Smooth muscle cell (in vitro differentiated cells): ENCODE measurements at regions not wholly inside any gene's neighbourhood (a gene's known extent, or its start where the extent isn't known, plus 50 kb on each side); places are given as distances from the start of the nearest gene placed in this dataset.

ENCODE experiments used
- DNase-seq: peaks from one replicate; lab custom pipeline; 2025; ENCODE audit not compliant: unreplicated experiment; lab: John Stamatoyannopoulos, UW
- H2AFZ ChIP-seq: fragments of 200-600 bp; sonication (generic); 2 replicates; pipeline ENCODE4 v1.6.0; 2016; ENCODE audit warnings: antibody characterized with exemption, low read depth, mild to moderate bottlenecking
- H3F3A ChIP-seq: fragments of 200-600 bp; sonication (generic); 2 replicates; pipeline ENCODE4 v1.6.0; 2017; ENCODE audit warnings: antibody characterized with exemption, low read depth
- H3K27ac ChIP-seq: fragments of 200-600 bp; sonication (generic); 2 replicates; pipeline ENCODE4 v1.5.1; 2016; ENCODE audit warnings: low read depth, mild to moderate bottlenecking
- H3K27me3 ChIP-seq: fragments of 200-600 bp; sonication (generic); 2 replicates; pipeline ENCODE4 v1.6.1; 2016; ENCODE audit warnings: low read depth, mild to moderate bottlenecking
- H3K36me3 ChIP-seq: fragments of 200-600 bp; sonication (generic); 2 replicates; pipeline ENCODE4 v1.5.1; 2016; ENCODE audit warnings: low read depth
- H3K4me1 ChIP-seq: fragments of 200-600 bp; sonication (generic); 2 replicates; pipeline ENCODE4 v1.5.1; 2016; ENCODE audit warnings: low read depth
- H3K4me2 ChIP-seq: fragments of 200-600 bp; sonication (generic); 2 replicates; pipeline ENCODE4 v1.6.0; 2016; ENCODE audit warnings: mild to moderate bottlenecking
- H3K4me3 ChIP-seq: fragments of 200-600 bp; sonication (generic); 2 replicates; pipeline ENCODE4 v1.5.1; 2016; ENCODE audit warnings: mild to moderate bottlenecking
- H3K79me2 ChIP-seq: fragments of 200-600 bp; sonication (generic); 2 replicates; pipeline ENCODE4 v1.6.0; 2016; ENCODE audit warnings: low read depth, mild to moderate bottlenecking
- H3K9ac ChIP-seq: fragments of 200-600 bp; sonication (generic); 2 replicates; pipeline ENCODE4 v1.6.0; 2016; ENCODE audit warnings: low read depth
- H3K9me3 ChIP-seq: fragments of 200-600 bp; sonication (generic); replicated peaks from 2 replicates; pipeline ENCODE4 v1.5.1; 2016; ENCODE audit warnings: low read depth
- H4K20me1 ChIP-seq: fragments of 200-600 bp; sonication (generic); 2 replicates; pipeline ENCODE4 v1.6.0; 2016; ENCODE audit warnings: low read depth
- WGBS: methylation state at CpG from one replicate; pipeline ENCODE4 v1.1.7; 2016; ENCODE audit warnings: low lambda C conversion rate; 5-methylcytosine and 5-hydroxymethylcytosine counted together
- TF ChIP-seq, protein P1 (sequence below): fragments of 200-600 bp; sonication (generic); IDR thresholded peaks from 2 replicates; pipeline ENCODE4 v1.5.1; 2017; ENCODE audit warnings: borderline replicate concordance, mild to moderate bottlenecking, antibody characterized with exemption; ENCODE audit not compliant: insufficient read depth, poor library complexity, severe bottlenecking

DNA sequence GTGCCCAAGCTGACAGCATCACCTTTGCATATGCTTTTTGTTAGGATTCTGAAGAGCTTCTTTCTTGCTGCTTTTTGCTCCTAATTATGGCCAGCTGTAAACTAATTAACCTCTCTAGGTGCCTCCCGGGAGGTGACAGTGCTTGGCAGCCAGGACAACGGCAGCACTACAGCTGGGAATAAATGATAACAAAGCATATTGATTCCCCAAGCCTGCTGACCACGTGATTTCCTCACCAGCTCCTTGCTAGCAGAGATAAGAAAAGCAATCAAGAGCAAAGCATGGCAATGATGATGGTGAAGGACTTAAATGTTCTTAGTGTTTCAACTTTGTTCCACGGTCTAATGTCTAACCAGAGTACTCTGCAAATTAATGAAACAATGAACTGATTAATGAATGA lies 1074.4 kb upstream of the GYPC start:
- H3K9ac ChIP-seq: no peak overlapping the region
- no peaks in the 10 kb centered on the region for H3K4me1 ChIP-seq
- H3F3A ChIP-seq: no peaks in the 10 kb centered on the region
- H3K4me3 ChIP-seq: no peak overlapping the region
- H3K79me2 ChIP-seq: no peaks in the 10 kb centered on the region
- H3K27ac ChIP-seq: no peak overlapping the region
- no peak for DNase-seq
- no peak overlapping the region for H3K4me2 ChIP-seq
- H3K9me3 ChIP-seq: no peaks in the 10 kb centered on the region
- H4K20me1 ChIP-seq: no peaks in the 10 kb centered on the region
- TF ChIP-seq, protein P1, sequence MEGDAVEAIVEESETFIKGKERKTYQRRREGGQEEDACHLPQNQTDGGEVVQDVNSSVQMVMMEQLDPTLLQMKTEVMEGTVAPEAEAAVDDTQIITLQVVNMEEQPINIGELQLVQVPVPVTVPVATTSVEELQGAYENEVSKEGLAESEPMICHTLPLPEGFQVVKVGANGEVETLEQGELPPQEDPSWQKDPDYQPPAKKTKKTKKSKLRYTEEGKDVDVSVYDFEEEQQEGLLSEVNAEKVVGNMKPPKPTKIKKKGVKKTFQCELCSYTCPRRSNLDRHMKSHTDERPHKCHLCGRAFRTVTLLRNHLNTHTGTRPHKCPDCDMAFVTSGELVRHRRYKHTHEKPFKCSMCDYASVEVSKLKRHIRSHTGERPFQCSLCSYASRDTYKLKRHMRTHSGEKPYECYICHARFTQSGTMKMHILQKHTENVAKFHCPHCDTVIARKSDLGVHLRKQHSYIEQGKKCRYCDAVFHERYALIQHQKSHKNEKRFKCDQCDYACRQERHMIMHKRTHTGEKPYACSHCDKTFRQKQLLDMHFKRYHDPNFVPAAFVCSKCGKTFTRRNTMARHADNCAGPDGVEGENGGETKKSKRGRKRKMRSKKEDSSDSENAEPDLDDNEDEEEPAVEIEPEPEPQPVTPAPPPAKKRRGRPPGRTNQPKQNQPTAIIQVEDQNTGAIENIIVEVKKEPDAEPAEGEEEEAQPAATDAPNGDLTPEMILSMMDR: no peak
- no peaks in the 10 kb centered on the region for H3K36me3 ChIP-seq
- WGBS: 58% methylated on average over 4 of the region's 4 CpGs
- no peak overlapping the region for H2AFZ ChIP-seq
- no peaks in the 10 kb centered on the region for H3K27me3 ChIP-seq

DNA sequence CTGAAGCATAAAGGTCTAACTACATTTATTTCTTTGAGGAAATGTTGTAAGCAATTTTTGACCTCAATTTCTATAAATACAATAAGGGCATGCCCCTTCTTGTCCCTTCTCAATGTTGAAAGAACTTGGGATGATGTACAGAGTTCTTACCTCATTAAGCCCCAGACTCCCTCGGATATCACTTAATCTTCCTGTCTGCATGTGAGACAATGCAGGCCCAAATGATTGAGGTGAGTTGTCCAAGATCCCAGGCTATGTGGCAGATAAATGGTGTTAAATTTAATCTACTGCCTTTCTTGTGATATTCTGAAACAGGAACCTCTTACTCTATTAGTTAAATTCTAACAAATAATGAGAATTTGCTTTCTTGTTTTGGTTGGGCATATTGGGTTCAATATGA lies 1073.4 kb upstream of the GYPC start:
- H3K9me3 ChIP-seq: no peaks in the 10 kb centered on the region
- no peaks in the 10 kb centered on the region for H3K27me3 ChIP-seq
- no peak overlapping the region for H3K9ac ChIP-seq
- 40% methylated on average over 1 of the region's 1 CpG for WGBS
- H3K4me2 ChIP-seq: no peak overlapping the region
- H3K4me1 ChIP-seq: no peaks in the 10 kb centered on the region
- DNase-seq: no peak
- no peaks in the 10 kb centered on the region for H3K36me3 ChIP-seq
- H3K79me2 ChIP-seq: no peaks in the 10 kb centered on the region
- TF ChIP-seq, protein P1: no peak
- no peak overlapping the region for H3K27ac ChIP-seq
- no peak overlapping the region for H3K4me3 ChIP-seq
- no peaks in the 10 kb centered on the region for H3F3A ChIP-seq
- H4K20me1 ChIP-seq: no peaks in the 10 kb centered on the region
- no peak overlapping the region for H2AFZ ChIP-seq

GRCh38 chr2:125584732-125585131 lies 1071.2 kb upstream of the GYPC start:
- DNase-seq: no peak
- WGBS: 89% methylated on average over 1 of the region's 1 CpG
- H3K79me2 ChIP-seq: no peaks in the 10 kb centered on the region
- H3K4me1 ChIP-seq: no peaks in the 10 kb centered on the region
- no peak overlapping the region for H3K9ac ChIP-seq
- no peak overlapping the region for H3K27ac ChIP-seq
- H3F3A ChIP-seq: no peaks in the 10 kb centered on the region
- no peaks in the 10 kb centered on the region for H3K9me3 ChIP-seq
- H3K4me2 ChIP-seq: no peak overlapping the region
- TF ChIP-seq, protein P1: no peak
- no peak overlapping the region for H2AFZ ChIP-seq
- no peak overlapping the region for H3K4me3 ChIP-seq
- no peaks in the 10 kb centered on the region for H3K27me3 ChIP-seq
- no peaks in the 10 kb centered on the region for H3K36me3 ChIP-seq
- no peaks in the 10 kb centered on the region for H4K20me1 ChIP-seq

DNA sequence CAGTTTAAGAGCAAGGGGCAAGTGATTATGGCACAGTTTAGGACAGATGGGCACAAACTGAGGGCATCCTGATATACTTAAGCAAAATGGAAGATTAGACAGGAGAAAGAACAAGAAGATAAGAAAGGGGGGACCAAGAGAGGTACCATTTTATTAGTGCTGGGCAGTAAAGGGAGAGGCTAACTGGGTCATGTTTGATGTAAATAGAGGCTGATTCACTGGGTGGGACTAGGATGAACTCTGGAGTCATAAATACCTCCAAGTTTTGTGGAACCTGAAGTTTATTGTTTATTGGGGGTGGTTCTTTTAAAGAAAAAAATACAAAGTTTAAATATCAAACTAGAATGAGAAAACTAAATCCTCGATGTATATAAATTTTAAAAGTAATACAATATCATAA lies 1067.2 kb upstream of the GYPC start:
- Histone ChIP-seq H3K4me1 (no peaks in the 10 kb centered on the region), H3K27me3 (no peaks in the 10 kb centered on the region), H3F3A (no peaks in the 10 kb centered on the region), H3K79me2 (no peaks in the 10 kb centered on the region), H3K4me3 (no peak overlapping the region), H3K27ac (no peak overlapping the region), H2AFZ (no peak overlapping the region), H3K9ac (no peak overlapping the region), H4K20me1 (no peaks in the 10 kb centered on the region), H3K9me3 (no peaks in the 10 kb centered on the region), H3K4me2 (no peak overlapping the region), H3K36me3 (no peaks in the 10 kb centered on the region)
- DNase-seq: no peak
- 77% methylated on average over 1 of the region's 1 CpG for WGBS
- TF ChIP-seq, protein P1: no peak
